ENCODE measurements at regions not wholly inside any gene's neighbourhood (a gene's known extent, or its start where the extent isn't known, plus 50 kb on each side); places are given as distances from the start of the nearest gene placed in this dataset.

GRCh38 chr6:88358846-88359245, 192.7 kb upstream of the CNR1 start:
- TF ChIP-seq CTCF (optimal IDR thresholded peaks at IDR 0.05 in 1 of 3, IDR thresholded peaks at IDR 0.05 in 1 of 3, conservative IDR thresholded peaks at IDR 0.05 in 1 of 3; ENCODE audit: extremely low read depth in 1 of 3, insufficient read depth in 2 of 3, low read length in 3 of 3): no peak
- no peak for TF ChIP-seq EZH2 (IDR thresholded peaks at IDR 0.05; ENCODE audit: low read length)
